ENCODE measurements at regions not wholly inside any gene's neighbourhood (a gene's known extent, or its start where the extent isn't known, plus 50 kb on each side); places are given as distances from the start of the nearest gene placed in this dataset.

- H3K4me3 ChIP-seq = no peak overlapping the region
- H3K79me2 ChIP-seq (ENCODE audit: insufficient read depth) = no peaks in the 10 kb centered on the region
- in situ Hi-C loops (cut with MboI) = loop anchor here (25.0 kb wide), 1 partner anchor 978 kb away; no protein-coding TSS in a partner anchor
- TF ChIP-seq EZH2phosphoT487 (IDR thresholded peaks at IDR 0.05; ENCODE audit: insufficient read depth, low read depth) (no peak), EZH2 (IDR thresholded peaks at IDR 0.05; ENCODE audit: insufficient read depth, poor library complexity, severe bottlenecking) (no peak)
- DNase-seq = no peak
- no peak overlapping the region for H2AFZ ChIP-seq
- H3K27me3 ChIP-seq (replicated peaks; ENCODE audit: insufficient read depth) = no peaks in the 10 kb centered on the region
- no peaks in the 10 kb centered on the region for H3K4me1 ChIP-seq (ENCODE audit: insufficient read depth)
- no peaks in the 10 kb centered on the region for H4K20me1 ChIP-seq (ENCODE audit: insufficient read depth)
- H3K9me2 ChIP-seq (ENCODE audit: insufficient read depth) = no peaks in the 10 kb centered on the region
- 75 to 80% methylated on average over 7 of the region's 7 CpGs for WGBS, 2 experiments (ENCODE audit: low coverage in 1 of 2, low lambda C conversion rate in 2 of 2, missing lambda C conversion rate in 2 of 2)
- no peak overlapping the region for H3K9ac ChIP-seq
- no peaks in the 10 kb centered on the region for H3K9me3 ChIP-seq (ENCODE audit: low read depth)
- no peaks in the 10 kb centered on the region for H3K36me3 ChIP-seq (ENCODE audit: low read depth)
- no peak overlapping the region for H3K4me2 ChIP-seq (ENCODE audit: unreplicated experiment)
- H3K27ac ChIP-seq = no peak overlapping the region
- no peaks in the 10 kb centered on the region for H3F3A ChIP-seq (ENCODE audit: insufficient read depth)
Observed at GRCh38 chr10:44640429-44640828, 255.5 kb upstream of the CXCL12 start.

- Histone ChIP-seq H3K27ac (0 out of 2 replicates have a peak overlapping the region, but pooled peaks have one; percentile 7), H3K9ac (no peak overlapping the region), H3K9me3 (ENCODE audit: low read depth) (no peaks in the 10 kb centered on the region), H3K4me1 (ENCODE audit: insufficient read depth) (peaks cover 32% of the 10 kb centered on the region), H4K20me1 (ENCODE audit: insufficient read depth) (no peaks in the 10 kb centered on the region), H2AFZ (peak overlapping the region; percentile 57; the same call in 1 of the 2 replicates), H3K4me3 (no peak overlapping the region), H3K79me2 (ENCODE audit: insufficient read depth) (no peaks in the 10 kb centered on the region), H3K9me2 (ENCODE audit: insufficient read depth) (no peaks in the 10 kb centered on the region), H3K36me3 (ENCODE audit: low read depth) (no peaks in the 10 kb centered on the region), H3K4me2 (ENCODE audit: unreplicated experiment) (peak overlapping the region; percentile 42), H3F3A (ENCODE audit: insufficient read depth) (peaks cover 29% of the 10 kb centered on the region), H3K27me3 (replicated peaks; ENCODE audit: insufficient read depth) (no peaks in the 10 kb centered on the region)
- in situ Hi-C loops (cut with MboI) = loop anchor here (25.0 kb wide), 1 partner anchor 985 kb away; no protein-coding TSS in a partner anchor
- DNase-seq = no peak
- 86 to 100% methylated on average over 1 to 2 of the region's 2 CpGs for WGBS, 2 experiments (ENCODE audit: low coverage in 1 of 2, low lambda C conversion rate in 2 of 2, missing lambda C conversion rate in 2 of 2)
- TF ChIP-seq EZH2 (IDR thresholded peaks at IDR 0.05; ENCODE audit: insufficient read depth, poor library complexity, severe bottlenecking) (no peak), EZH2phosphoT487 (IDR thresholded peaks at IDR 0.05; ENCODE audit: insufficient read depth, low read depth) (no peak)
Observed at GRCh38 chr10:44647473-44647872, 262.6 kb upstream of the CXCL12 start.

DNA sequence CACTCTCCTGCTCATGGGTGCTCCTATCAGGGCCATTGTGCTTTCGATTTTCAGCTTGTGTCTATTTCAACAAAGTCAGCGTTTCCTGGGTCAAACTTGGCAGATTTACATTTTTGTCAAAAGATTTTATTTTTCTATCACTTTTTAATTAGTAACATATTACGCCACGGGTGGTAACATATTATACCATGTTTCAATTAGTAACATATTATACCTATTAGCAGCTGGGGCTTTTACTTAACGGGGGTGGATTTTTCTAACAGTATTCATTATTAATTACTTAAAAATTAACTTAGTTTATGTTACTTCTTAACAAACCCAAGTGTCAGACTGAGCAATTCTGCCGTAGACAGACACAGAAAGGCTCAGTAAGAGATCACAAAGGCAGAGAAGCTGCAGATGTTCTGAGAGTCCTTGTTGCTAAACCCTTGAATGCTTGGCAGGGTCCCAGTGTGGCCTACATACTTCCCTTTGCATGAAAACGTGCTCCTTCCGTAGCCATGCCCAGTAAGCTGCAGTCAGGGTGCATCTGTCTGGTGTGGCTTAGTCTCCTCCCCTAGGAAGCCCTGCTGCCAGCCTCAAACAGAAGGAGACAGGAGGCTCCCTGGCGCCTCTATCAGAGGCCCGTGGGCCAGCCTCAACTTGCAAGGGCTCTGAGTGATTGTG is 263.1 kb upstream of the CXCL12 start:
- Histone ChIP-seq H3K9me3 (ENCODE audit: low read depth) (no peaks in the 10 kb centered on the region), H3K79me2 (ENCODE audit: insufficient read depth) (no peaks in the 10 kb centered on the region), H3K4me2 (ENCODE audit: unreplicated experiment) (peak overlapping the region; percentile 42), H3K27ac (0 out of 2 replicates have a peak overlapping the region, but pooled peaks have one; percentile 7), H4K20me1 (ENCODE audit: insufficient read depth) (no peaks in the 10 kb centered on the region), H3K36me3 (ENCODE audit: low read depth) (no peaks in the 10 kb centered on the region), H3K9ac (no peak overlapping the region; the same call in 1 of the 2 replicates), H3K4me3 (no peak overlapping the region), H3K27me3 (replicated peaks; ENCODE audit: insufficient read depth) (no peaks in the 10 kb centered on the region), H3F3A (ENCODE audit: insufficient read depth) (peaks cover 35% of the 10 kb centered on the region), H3K9me2 (ENCODE audit: insufficient read depth) (no peaks in the 10 kb centered on the region), H3K4me1 (ENCODE audit: insufficient read depth) (peaks cover 32% of the 10 kb centered on the region), H2AFZ (peak overlapping the region; percentile 57)
- peak; percentile 88 for DNase-seq
- WGBS, 2 experiments (ENCODE audit: low coverage in 1 of 2, low lambda C conversion rate in 2 of 2, missing lambda C conversion rate in 2 of 2) = 11 to 14% methylated on average over 10 of the region's 10 CpGs
- TF ChIP-seq EZH2phosphoT487 (IDR thresholded peaks at IDR 0.05; ENCODE audit: insufficient read depth, low read depth) (no peak), EZH2 (IDR thresholded peaks at IDR 0.05; ENCODE audit: insufficient read depth, poor library complexity, severe bottlenecking) (no peak)
- in situ Hi-C loops (cut with MboI) = loop anchor here (25.0 kb wide), 1 partner anchor 986 kb away; no protein-coding TSS in a partner anchor

- peaks cover 32% of the 10 kb centered on the region for H3K4me1 ChIP-seq (ENCODE audit: insufficient read depth)
- peak overlapping the region; percentile 16; the same call in 1 of the 2 replicates for H3K9ac ChIP-seq
- peak overlapping the region; percentile 39; the same call in 1 of the 2 replicates for H2AFZ ChIP-seq
- H3K36me3 ChIP-seq (ENCODE audit: low read depth) = no peaks in the 10 kb centered on the region
- no peak for TF ChIP-seq EZH2 (IDR thresholded peaks at IDR 0.05; ENCODE audit: insufficient read depth, poor library complexity, severe bottlenecking)
- TF ChIP-seq EZH2phosphoT487 (IDR thresholded peaks at IDR 0.05; ENCODE audit: insufficient read depth, low read depth) = no peak
- no peak overlapping the region; the same call in 1 of the 2 replicates for H3K4me3 ChIP-seq
- DNase-seq = peak; percentile 65
- in situ Hi-C loops (cut with MboI) = no loop called here
- H3F3A ChIP-seq (ENCODE audit: insufficient read depth) = peaks cover 35% of the 10 kb centered on the region
- 31% methylated on average over 7 of the region's 7 CpGs for WGBS, 2 experiments (ENCODE audit: low coverage in 1 of 2, low lambda C conversion rate in 2 of 2, missing lambda C conversion rate in 2 of 2)
- no peaks in the 10 kb centered on the region for H3K79me2 ChIP-seq (ENCODE audit: insufficient read depth)
- peak overlapping the region; percentile 65 for H3K27ac ChIP-seq
- no peaks in the 10 kb centered on the region for H3K27me3 ChIP-seq (replicated peaks; ENCODE audit: insufficient read depth)
- peak overlapping the region; percentile 52 for H3K4me2 ChIP-seq (ENCODE audit: unreplicated experiment)
- no peaks in the 10 kb centered on the region for H4K20me1 ChIP-seq (ENCODE audit: insufficient read depth)
- no peaks in the 10 kb centered on the region for H3K9me3 ChIP-seq (ENCODE audit: low read depth)
- H3K9me2 ChIP-seq (ENCODE audit: insufficient read depth) = no peaks in the 10 kb centered on the region
Observed at GRCh38 chr10:44650691-44651661, 260.2 kb upstream of the TMEM72 start.
